IPS-18a (cell line): ENCODE measurements at regions not wholly inside any gene's neighbourhood (a gene's known extent, or its start where the extent isn't known, plus 50 kb on each side); places are given as distances from the start of the nearest gene placed in this dataset.
"Not testable (repeated sequence)": the region's sequence is repeated elsewhere in the genome, so short reads cannot be mapped to it uniquely, and the experiment has no call there.

Experiments used
- H3K27ac ChIP-seq: one replicate; pipeline ENCODE4 v1.5.1; 2013; ENCODE audit warnings: low read length
- H3K27me3 ChIP-seq: one replicate; pipeline ENCODE4 v1.6.1; 2013; ENCODE audit warnings: mild to moderate bottlenecking, low read length; ENCODE audit not compliant: control insufficient read depth, insufficient read depth
- H3K36me3 ChIP-seq: one replicate; pipeline ENCODE4 v1.6.1; 2013; ENCODE audit warnings: low read depth, low read length; ENCODE audit not compliant: control insufficient read depth
- H3K4me1 ChIP-seq: one replicate; pipeline ENCODE4 v1.6.1; 2013; ENCODE audit warnings: low read depth, low read length; ENCODE audit not compliant: control insufficient read depth
- H3K4me3 ChIP-seq: one replicate; pipeline ENCODE4 v1.5.1; 2013; ENCODE audit warnings: low read length
- H3K9ac ChIP-seq: one replicate; pipeline ENCODE4 v1.6.1; 2013; ENCODE audit warnings: mild to moderate bottlenecking, low read length, moderate library complexity
- H3K9me3 ChIP-seq: one replicate; pipeline ENCODE4 v1.6.1; 2013; ENCODE audit warnings: low read depth, low read length; ENCODE audit not compliant: control insufficient read depth

GRCh38 chr18:4807604-4808293, 352.6 kb upstream of the DLGAP1 start:
- H3K27me3 ChIP-seq, result no peaks in the 10 kb centered on the region
- no peaks in the 10 kb centered on the region for H3K36me3 ChIP-seq
- no peak overlapping the region for H3K4me3 ChIP-seq
- no peaks in the 10 kb centered on the region for H3K4me1 ChIP-seq
- H3K9me3 ChIP-seq, result no peaks in the 10 kb centered on the region
- no peak overlapping the region for H3K9ac ChIP-seq
- no peak overlapping the region for H3K27ac ChIP-seq

- H3K4me3 ChIP-seq, result no peak overlapping the region
- H3K27ac ChIP-seq, result no peak overlapping the region
- no peaks in the 10 kb centered on the region for H3K27me3 ChIP-seq
- H3K9ac ChIP-seq, result no peak overlapping the region
- no peaks in the 10 kb centered on the region for H3K4me1 ChIP-seq
- no peaks in the 10 kb centered on the region for H3K9me3 ChIP-seq
- H3K36me3 ChIP-seq, result no peaks in the 10 kb centered on the region
Measured at GRCh38 chr18:4806331-4806730, 351.2 kb upstream of the DLGAP1 start.

- H3K9me3 ChIP-seq, result no peaks in the 10 kb centered on the region
- no peaks in the 10 kb centered on the region for H3K36me3 ChIP-seq
- H3K9ac ChIP-seq, result no peak overlapping the region
Measured at GRCh38 chr18:4802296-4802695, 347.2 kb upstream of the DLGAP1 start.

GRCh38 chr18:4801151-4801550, 346.0 kb upstream of the DLGAP1 start:
- Histone ChIP-seq H3K27ac (no peak overlapping the region), H3K9ac (no peak overlapping the region), H3K4me3 (no peak overlapping the region), H3K36me3 (no peaks in the 10 kb centered on the region), H3K27me3 (no peaks in the 10 kb centered on the region), H3K9me3 (no peaks in the 10 kb centered on the region), H3K4me1 (no peaks in the 10 kb centered on the region)

More at GRCh38 chr18:4802296-4802695, 347.2 kb upstream of the DLGAP1 start:
- Histone ChIP-seq H3K4me1 (no peaks in the 10 kb centered on the region), H3K4me3 (no peak overlapping the region), H3K27me3 (no peaks in the 10 kb centered on the region), H3K27ac (no peak overlapping the region)

GRCh38 chr18:4797002-4797685, 342.0 kb upstream of the DLGAP1 start:
- Histone ChIP-seq H3K4me1 (no peaks in the 10 kb centered on the region), H3K4me3 (no peak overlapping the region), H3K9ac (no peak overlapping the region), H3K27me3 (no peaks in the 10 kb centered on the region), H3K36me3 (no peaks in the 10 kb centered on the region), H3K9me3 (no peaks in the 10 kb centered on the region), H3K27ac (no peak overlapping the region)

- H3K27ac ChIP-seq, result no peak overlapping the region
- H3K27me3 ChIP-seq, result no peaks in the 10 kb centered on the region
- peaks cover 4% of the 10 kb centered on the region for H3K9me3 ChIP-seq
- H3K4me1 ChIP-seq, result no peaks in the 10 kb centered on the region
- no peak overlapping the region for H3K9ac ChIP-seq
- H3K4me3 ChIP-seq, result no peak overlapping the region
- no peaks in the 10 kb centered on the region for H3K36me3 ChIP-seq
Measured at GRCh38 chr18:4789506-4789905, 334.4 kb upstream of the DLGAP1 start.

GRCh38 chr18:4781873-4782272, 326.8 kb upstream of the DLGAP1 start:
- H3K27ac ChIP-seq, result no peak overlapping the region
- H3K36me3 ChIP-seq, result no peaks in the 10 kb centered on the region
- H3K9me3 ChIP-seq, result no peaks in the 10 kb centered on the region
- H3K4me1 ChIP-seq, result no peaks in the 10 kb centered on the region
- no peaks in the 10 kb centered on the region for H3K27me3 ChIP-seq
- no peak overlapping the region for H3K4me3 ChIP-seq
- H3K9ac ChIP-seq, result no peak overlapping the region

- H3K27ac ChIP-seq, result no peak overlapping the region
- no peak overlapping the region for H3K4me3 ChIP-seq
- H3K27me3 ChIP-seq, result no peaks in the 10 kb centered on the region
- no peak overlapping the region for H3K9ac ChIP-seq
- no peaks in the 10 kb centered on the region for H3K9me3 ChIP-seq
- H3K4me1 ChIP-seq, result peaks cover 2% of the 10 kb centered on the region
- no peaks in the 10 kb centered on the region for H3K36me3 ChIP-seq
Measured at GRCh38 chr18:4765401-4765800, 310.3 kb upstream of the DLGAP1 start.

- Histone ChIP-seq H3K4me3 (no peak overlapping the region), H3K9ac (no peak overlapping the region), H3K36me3 (no peaks in the 10 kb centered on the region), H3K4me1 (peaks cover 2% of the 10 kb centered on the region), H3K27ac (no peak overlapping the region), H3K27me3 (no peaks in the 10 kb centered on the region), H3K9me3 (no peaks in the 10 kb centered on the region)
Measured at GRCh38 chr18:4762330-4762729, 307.2 kb upstream of the DLGAP1 start.

- no peak overlapping the region for H3K9ac ChIP-seq
- H3K27ac ChIP-seq, result no peak overlapping the region
Measured at GRCh38 chr18:4758980-4759379, 303.9 kb upstream of the DLGAP1 start.

GRCh38 chr18:4755848-4756247, 300.7 kb upstream of the DLGAP1 start:
- Histone ChIP-seq H3K4me3 (no peak overlapping the region), H3K27me3 (no peaks in the 10 kb centered on the region), H3K9ac (no peak overlapping the region), H3K36me3 (no peaks in the 10 kb centered on the region), H3K9me3 (no peaks in the 10 kb centered on the region), H3K4me1 (no peaks in the 10 kb centered on the region), H3K27ac (no peak overlapping the region)

More at GRCh38 chr18:4758980-4759379, 303.9 kb upstream of the DLGAP1 start:
- Histone ChIP-seq H3K27me3 (no peaks in the 10 kb centered on the region), H3K4me3 (no peak overlapping the region), H3K36me3 (no peaks in the 10 kb centered on the region), H3K4me1 (no peaks in the 10 kb centered on the region), H3K9me3 (no peaks in the 10 kb centered on the region)

GRCh38 chr18:4753151-4753550, 298.0 kb upstream of the DLGAP1 start:
- H3K4me1 ChIP-seq, H3K36me3 ChIP-seq, H3K4me3 ChIP-seq, H3K27me3 ChIP-seq, H3K27ac ChIP-seq, H3K9me3 ChIP-seq, H3K9ac ChIP-seq: not testable (repeated sequence)
